Parathyroid adenoma (tissue), 2 donors: ENCODE measurements at regions not wholly inside any gene's neighbourhood (a gene's known extent, or its start where the extent isn't known, plus 50 kb on each side); places are given as distances from the start of the nearest gene placed in this dataset.

ENCODE experiments used
- H2AFZ ChIP-seq: fragments of 300-600 bp; sonication (generic); one replicate; pipeline ENCODE4 v1.7.0; 2017; ENCODE audit warnings: antibody characterized with exemption, mild to moderate bottlenecking
- H3K27ac ChIP-seq: fragments of 300-600 bp; sonication (generic); one replicate; pipeline ENCODE4 v1.7.0; 2017
- H3K27me3 ChIP-seq: fragments of 300-600 bp; sonication (generic); one replicate; pipeline ENCODE4 v1.7.0; 2017; ENCODE audit warnings: low read length; ENCODE audit not compliant: control insufficient read depth, insufficient read depth
- H3K36me3 ChIP-seq: fragments of 300-600 bp; sonication (generic); one replicate; pipeline ENCODE4 v1.7.0; 2017; ENCODE audit warnings: low read length; ENCODE audit not compliant: control insufficient read depth, insufficient read depth
- H3K4me1 ChIP-seq: fragments of 300-600 bp; sonication (generic); one replicate; pipeline ENCODE4 v1.7.0; 2017; ENCODE audit warnings: control low read depth
- H3K4me2 ChIP-seq: fragments of 300-600 bp; sonication (generic); one replicate; pipeline ENCODE4 v1.7.0; 2017; ENCODE audit warnings: low read length
- H3K4me3 ChIP-seq: fragments of 300-600 bp; sonication (generic); one replicate; pipeline ENCODE4 v1.7.0; 2017; ENCODE audit warnings: low read depth, low read length
- H3K79me2 ChIP-seq: fragments of 300-600 bp; sonication (generic); one replicate; pipeline ENCODE4 v1.7.0; 2017; ENCODE audit warnings: control low read depth
- H3K9ac ChIP-seq: fragments of 300-600 bp; sonication (generic); one replicate; pipeline ENCODE4 v1.7.0; 2017; ENCODE audit warnings: mild to moderate bottlenecking
- H3K9me3 ChIP-seq: fragments of 300-600 bp; sonication (generic); one replicate; pipeline ENCODE4 v1.7.0; 2017; ENCODE audit warnings: low read length; ENCODE audit not compliant: control insufficient read depth
- CTCF ChIP-seq: fragments of 300-600 bp; sonication (generic); IDR thresholded peaks from one replicate; pipeline ENCODE4 v1.7.0; 2017; ENCODE audit warnings: antibody characterized with exemption, mild to moderate bottlenecking
- donor health status: primary hyperparathyroidism.

- no peak overlapping the region for H3K4me3 ChIP-seq
- no peak for TF ChIP-seq CTCF
- H3K4me2 ChIP-seq = no peak overlapping the region
- no peaks in the 10 kb centered on the region for H3K27me3 ChIP-seq
- no peaks in the 10 kb centered on the region for H3K9me3 ChIP-seq
- H2AFZ ChIP-seq = no peak overlapping the region
- no peaks in the 10 kb centered on the region for H3K79me2 ChIP-seq
- H3K4me1 ChIP-seq = no peaks in the 10 kb centered on the region
- H3K9ac ChIP-seq = no peak overlapping the region
- no peak overlapping the region for H3K27ac ChIP-seq
- H3K36me3 ChIP-seq = no peaks in the 10 kb centered on the region
These were observed 109.9 kb upstream of the RGMB start for GRCh38 chr5:98663521-98663920.

GRCh38 chr5:98664736-98665135 lies 108.7 kb upstream of the RGMB start:
- no peak overlapping the region for H3K27ac ChIP-seq
- H3K79me2 ChIP-seq = no peaks in the 10 kb centered on the region
- no peak for TF ChIP-seq CTCF
- no peaks in the 10 kb centered on the region for H3K9me3 ChIP-seq
- H3K4me2 ChIP-seq = no peak overlapping the region
- no peaks in the 10 kb centered on the region for H3K4me1 ChIP-seq
- no peak overlapping the region for H3K4me3 ChIP-seq
- no peaks in the 10 kb centered on the region for H3K36me3 ChIP-seq
- no peaks in the 10 kb centered on the region for H3K27me3 ChIP-seq
- H3K9ac ChIP-seq = no peak overlapping the region
- H2AFZ ChIP-seq = no peak overlapping the region

- H3K4me1 ChIP-seq = no peaks in the 10 kb centered on the region
- H3K27me3 ChIP-seq = no peaks in the 10 kb centered on the region
- H3K27ac ChIP-seq = no peak overlapping the region
- no peak overlapping the region for H3K4me2 ChIP-seq
- H2AFZ ChIP-seq = no peak overlapping the region
- TF ChIP-seq CTCF = no peak
- no peaks in the 10 kb centered on the region for H3K9me3 ChIP-seq
- H3K36me3 ChIP-seq = no peaks in the 10 kb centered on the region
- no peak overlapping the region for H3K4me3 ChIP-seq
- no peaks in the 10 kb centered on the region for H3K79me2 ChIP-seq
- no peak overlapping the region for H3K9ac ChIP-seq
These were observed 93.5 kb upstream of the RGMB start for GRCh38 chr5:98679963-98680362.

- no peak overlapping the region for H2AFZ ChIP-seq
- no peak overlapping the region for H3K27ac ChIP-seq
- no peak overlapping the region for H3K4me2 ChIP-seq
- no peaks in the 10 kb centered on the region for H3K4me1 ChIP-seq
- no peak overlapping the region for H3K4me3 ChIP-seq
- H3K79me2 ChIP-seq = no peaks in the 10 kb centered on the region
- no peaks in the 10 kb centered on the region for H3K36me3 ChIP-seq
- H3K9me3 ChIP-seq = peaks cover 2% of the 10 kb centered on the region
- no peaks in the 10 kb centered on the region for H3K27me3 ChIP-seq
- no peak for TF ChIP-seq CTCF
- no peak overlapping the region for H3K9ac ChIP-seq
These were observed 83.5 kb upstream of the RGMB start for GRCh38 chr5:98690002-98690401.

GRCh38 chr5:98694902-98695301 lies 78.6 kb upstream of the RGMB start:
- H3K4me2 ChIP-seq = no peak overlapping the region
- peaks cover 2% of the 10 kb centered on the region for H3K9me3 ChIP-seq
- no peaks in the 10 kb centered on the region for H3K4me1 ChIP-seq
- no peaks in the 10 kb centered on the region for H3K79me2 ChIP-seq
- no peak overlapping the region for H2AFZ ChIP-seq
- H3K4me3 ChIP-seq = no peak overlapping the region
- no peak overlapping the region for H3K27ac ChIP-seq
- H3K27me3 ChIP-seq = no peaks in the 10 kb centered on the region
- TF ChIP-seq CTCF = no peak
- no peaks in the 10 kb centered on the region for H3K36me3 ChIP-seq
- no peak overlapping the region for H3K9ac ChIP-seq
